SK-N-SH treated with all-trans-retinoic acid at 6 μM for 48 hours (cell line): ENCODE measurements at regions not wholly inside any gene's neighbourhood (a gene's known extent, or its start where the extent isn't known, plus 50 kb on each side); places are given as distances from the start of the nearest gene placed in this dataset.
"Not testable (repeated sequence)": the region's sequence is repeated elsewhere in the genome, so short reads cannot be mapped to it uniquely, and the experiment has no call there.

Experiments used
- ATAC-seq: fragments of 200-7000 bp; cut with Tn5 transposase; 3 replicates; pipeline ENCODE4 v1.9.1; 2020; ENCODE audit warnings: mild to moderate bottlenecking, moderate library complexity
- BACH2 ChIP-seq: fragments of 250-450 bp; sonication (Bioruptor Pico); IDR thresholded peaks from 2 replicates; pipeline ENCODE4 v1.9.0; 2021; ENCODE audit warnings: mild to moderate bottlenecking, borderline replicate concordance
- ISL1 ChIP-seq: fragments of 250-450 bp; sonication (Bioruptor Pico); IDR thresholded peaks from 2 replicates; pipeline ENCODE4 v2.1.2; 2022; ENCODE audit warnings: mild to moderate bottlenecking, moderate library complexity
- PATZ1 ChIP-seq: fragments of 250-450 bp; sonication (Bioruptor Pico); IDR thresholded peaks from 2 replicates; pipeline ENCODE4 v1.8.0; 2020; ENCODE audit warnings: mild to moderate bottlenecking, moderate library complexity, borderline replicate concordance
- PPARA ChIP-seq: fragments of 250-450 bp; sonication (Bioruptor Pico); IDR thresholded peaks from 2 replicates; pipeline ENCODE4 v1.5.0; 2020; ENCODE audit warnings: mild to moderate bottlenecking, borderline replicate concordance
- TOX ChIP-seq: fragments of 250-450 bp; sonication (Bioruptor Pico); IDR thresholded peaks from 2 replicates; pipeline ENCODE4 v1.8.0; 2021; ENCODE audit warnings: mild to moderate bottlenecking, moderate library complexity, borderline replicate concordance
- ZC3H10 ChIP-seq: fragments of 250-450 bp; sonication (Bioruptor Pico); IDR thresholded peaks from 2 replicates; pipeline ENCODE4 v1.5.1; 2021; ENCODE audit warnings: mild to moderate bottlenecking, moderate library complexity
- ZFP3 ChIP-seq: fragments of 250-450 bp; sonication (Bioruptor Pico); IDR thresholded peaks from 2 replicates; pipeline ENCODE4 v1.5.0; 2020; ENCODE audit warnings: mild to moderate bottlenecking, moderate library complexity
- ZFP30 ChIP-seq: fragments of 450-650 bp; formaldehyde crosslinking; IDR thresholded peaks from 2 replicates; pipeline ENCODE4 v1.5.0; 2022; ENCODE audit warnings: mild to moderate bottlenecking, moderate library complexity
- ZNF8 ChIP-seq: fragments of 450-650 bp; formaldehyde crosslinking; IDR thresholded peaks from 2 replicates; pipeline ENCODE4 v1.5.0; 2020; ENCODE audit warnings: mild to moderate bottlenecking, moderate library complexity

- ATAC-seq = no peak
- TF ChIP-seq ZFP3 (CRISPR knock-in tag) = no peak
- no peak for TF ChIP-seq ZC3H10 (CRISPR knock-in tag)
- no peak for TF ChIP-seq ISL1
- TF ChIP-seq ZNF8 (CRISPR knock-in tag) = no peak
- TF ChIP-seq TOX (CRISPR knock-in tag) = no peak
- TF ChIP-seq ZFP30 (CRISPR knock-in tag) = no peak
- TF ChIP-seq PPARA (CRISPR knock-in tag) = no peak
- no peak for TF ChIP-seq BACH2 (CRISPR knock-in tag)
- TF ChIP-seq PATZ1 (CRISPR knock-in tag) = no peak
Observed at GRCh38 chr6:5827056-5827904, 179.4 kb downstream of the NRN1 start.

- ATAC-seq = not testable (repeated sequence)
Observed at GRCh38 chr6:5824382-5824983, 182.2 kb downstream of the NRN1 start.
